Stimulated activated CD4-positive, alpha-beta T cell treated with anti-CD3 and anti-CD28 coated beads, Interleukin-4, amount 100 ng/mL, for 4 hours (primary cell): ENCODE measurements at regions not wholly inside any gene's neighbourhood (a gene's known extent, or its start where the extent isn't known, plus 50 kb on each side); places are given as distances from the start of the nearest gene placed in this dataset.

ENCODE experiments used
- DNase-seq, 2 experiments: peaks; one replicate each; pipeline ENCODE4 v3.0.0-alpha.2; 2020

DNA sequence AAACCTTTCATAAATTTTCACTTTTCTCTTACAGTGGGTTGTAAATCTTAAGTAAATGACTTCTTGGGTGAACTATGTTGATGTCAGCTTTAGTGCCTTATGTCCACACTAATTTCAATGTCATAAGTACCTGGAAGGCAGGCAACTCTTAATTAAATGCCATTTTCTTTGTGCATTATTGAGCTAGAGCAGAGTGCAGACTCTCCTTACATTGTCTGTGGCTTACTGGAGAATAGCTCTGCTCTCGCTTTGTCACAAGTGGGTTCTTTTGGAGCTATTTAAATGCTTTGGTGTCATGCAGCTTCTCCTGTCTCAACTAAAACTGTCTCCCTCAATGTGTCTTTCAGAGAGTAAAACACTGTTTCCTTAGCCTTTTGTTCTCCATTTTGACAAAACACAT, 411.6 kb downstream of the STIM2 start:
- no peak for DNase-seq

DNA sequence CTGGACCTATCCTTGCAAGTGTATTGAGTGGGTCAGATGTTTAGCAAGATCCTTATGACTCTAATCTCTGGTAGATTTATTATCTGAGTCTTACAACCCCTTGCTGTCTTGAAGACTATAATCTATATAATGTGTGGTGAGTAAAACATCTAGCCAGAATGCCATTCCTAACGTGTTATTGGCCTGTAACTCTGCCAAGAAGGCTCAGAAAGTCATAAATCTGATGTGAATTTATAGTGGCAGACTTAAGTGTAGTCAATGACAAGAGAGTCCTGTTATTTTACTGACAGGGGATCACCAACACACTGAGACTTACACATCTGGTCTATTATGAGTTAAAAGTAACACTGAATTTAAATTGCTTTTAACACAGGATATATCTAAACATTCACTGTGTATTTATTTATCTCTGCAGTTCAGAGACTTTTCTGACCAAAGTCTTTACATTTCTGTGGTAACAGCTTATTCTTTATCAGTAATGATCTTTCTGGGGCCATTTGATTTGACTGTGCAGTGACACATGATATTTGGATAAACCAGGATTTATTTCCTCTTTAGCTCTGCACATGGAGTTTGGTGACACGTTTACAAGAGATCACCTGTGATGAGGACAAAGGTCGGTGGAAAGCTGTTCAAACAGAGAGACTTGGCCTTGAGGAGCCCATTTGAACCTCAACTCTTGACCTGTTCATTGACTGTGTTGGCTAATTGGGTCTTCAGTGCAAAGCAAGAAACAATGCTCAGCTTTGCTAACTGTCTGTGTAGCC, 415.8 kb downstream of the STIM2 start:
- DNase-seq, result no peak

DNA sequence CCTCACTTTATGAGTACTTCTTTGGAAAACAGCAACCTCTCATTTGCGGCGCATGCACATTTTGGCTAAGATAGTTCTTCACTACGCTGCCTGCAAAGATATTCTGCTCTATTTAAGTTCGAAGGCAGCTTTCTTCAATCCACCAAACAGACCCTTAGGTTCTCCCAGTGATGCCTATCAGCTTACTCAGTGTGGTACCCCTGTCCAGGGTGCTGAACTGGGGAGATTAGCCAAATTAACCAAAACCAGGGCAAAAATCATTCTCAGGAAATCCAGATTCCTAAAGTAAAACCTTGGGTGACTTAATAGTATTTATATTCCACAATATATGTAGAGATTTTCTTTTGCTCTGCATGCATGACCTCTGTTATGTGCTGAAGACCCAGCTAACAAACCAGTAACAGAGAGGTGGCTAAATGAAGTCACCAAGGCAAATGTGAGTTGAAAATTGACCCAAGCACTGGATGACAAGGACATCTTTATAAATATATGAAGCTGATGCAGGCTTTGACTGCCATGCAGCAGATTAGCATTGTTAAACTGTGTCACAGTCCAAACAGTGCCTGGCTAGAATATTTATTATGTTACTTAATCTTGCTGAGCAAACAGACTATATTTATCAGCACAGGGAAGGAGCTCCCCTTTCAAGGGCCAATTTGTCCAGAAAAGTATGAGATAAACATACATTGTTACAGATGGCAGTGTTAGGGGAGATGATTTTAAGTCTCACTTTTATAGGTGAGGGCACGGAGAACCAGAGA, 418.2 kb downstream of the STIM2 start:
- no peak for DNase-seq

DNA sequence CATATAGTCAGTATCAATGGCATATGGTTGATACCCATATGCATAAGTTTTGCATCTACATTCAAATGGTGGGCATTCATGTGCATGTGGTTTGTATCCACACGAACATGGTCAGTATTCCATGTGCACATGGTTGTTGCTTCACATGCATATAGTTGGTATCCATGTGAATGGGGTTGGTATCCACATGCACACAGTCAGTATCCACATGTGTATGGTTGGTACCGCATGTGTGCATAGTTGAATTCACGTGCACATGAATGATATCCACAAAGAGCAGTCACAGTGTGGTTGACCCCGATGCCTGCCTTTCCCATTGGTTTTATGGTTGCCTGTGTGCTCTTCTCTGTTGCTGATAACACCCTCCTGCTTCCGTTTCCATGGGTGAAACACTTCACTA, 427.9 kb downstream of the STIM2 start:
- DNase-seq, result no peak

DNA sequence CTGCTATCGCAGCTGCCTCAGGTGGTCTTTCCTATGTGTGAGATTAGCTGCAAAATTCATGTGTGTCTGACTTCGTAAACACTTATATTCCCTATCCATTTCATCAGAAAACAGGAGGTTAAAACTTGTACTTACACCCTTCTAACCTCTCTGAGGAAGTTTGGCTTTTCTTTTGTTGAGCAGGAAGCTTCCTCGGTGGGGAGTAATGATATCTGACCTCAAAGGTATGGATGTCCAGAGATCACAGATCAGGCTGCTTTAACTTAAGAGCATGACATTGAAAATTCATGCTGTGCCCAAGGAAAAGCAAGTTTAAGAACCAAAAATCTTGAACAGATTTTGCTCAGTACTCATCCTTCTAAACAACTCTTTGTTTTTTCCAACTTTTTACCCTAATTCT, 429.1 kb downstream of the STIM2 start:
- DNase-seq, result no peak

DNA sequence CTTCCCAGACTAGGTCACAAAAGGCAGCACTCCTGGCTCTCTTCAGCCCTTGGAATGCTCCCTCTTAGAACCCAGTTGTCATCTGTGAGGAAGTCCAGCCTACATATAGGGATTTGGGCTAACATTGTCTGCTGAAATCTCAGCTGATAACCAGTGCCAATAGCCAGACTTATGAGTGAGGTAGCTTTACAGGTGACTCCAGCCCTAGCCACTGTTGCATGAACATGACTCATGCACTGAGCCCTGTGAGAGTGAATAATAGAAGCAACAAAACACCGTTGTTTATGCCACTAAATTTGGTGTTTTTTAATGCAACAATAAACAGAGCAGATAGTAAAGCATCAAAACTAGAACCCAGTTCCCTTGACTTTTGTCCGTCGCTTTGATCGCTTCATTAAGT, 433.2 kb downstream of the STIM2 start:
- DNase-seq, result no peak

DNA sequence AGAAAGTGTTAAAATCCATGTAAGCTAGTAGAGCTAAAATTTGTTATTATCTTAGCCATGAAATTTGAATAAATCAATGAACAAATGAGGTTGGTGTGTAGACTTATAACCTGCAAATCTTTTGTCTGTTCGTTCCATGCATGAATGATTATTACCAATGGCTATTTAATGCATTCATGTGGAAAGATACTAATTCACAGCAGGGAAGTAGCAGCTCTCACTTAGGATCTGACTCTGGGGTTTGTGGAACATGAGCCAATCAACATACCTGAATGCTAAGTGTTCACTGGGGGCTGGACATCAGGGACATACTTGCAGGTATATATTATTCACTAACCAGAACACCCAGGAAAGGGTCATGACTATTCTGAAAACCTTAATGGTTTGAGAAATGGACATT, 444.1 kb downstream of the STIM2 start:
- no peak for DNase-seq

DNA sequence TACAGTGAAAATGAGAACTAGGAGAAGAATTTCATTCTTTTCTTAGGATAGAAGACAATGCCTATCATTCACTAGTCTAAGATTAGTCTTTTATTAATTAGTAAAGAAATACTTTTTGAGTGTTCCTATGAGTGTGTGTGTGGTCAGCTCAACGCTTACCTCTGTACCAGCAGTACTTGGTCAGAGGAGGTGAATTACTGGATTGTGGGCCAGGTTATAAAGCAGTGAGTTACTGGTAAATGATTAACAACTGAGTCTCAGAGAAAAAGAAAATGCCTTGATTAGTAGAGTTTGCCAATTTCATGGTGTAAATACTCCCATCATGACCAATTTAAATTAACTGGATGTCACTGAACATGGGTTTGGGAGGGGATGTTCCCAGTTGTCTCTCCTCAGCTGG, 444.6 kb downstream of the STIM2 start:
- no peak for DNase-seq

DNA sequence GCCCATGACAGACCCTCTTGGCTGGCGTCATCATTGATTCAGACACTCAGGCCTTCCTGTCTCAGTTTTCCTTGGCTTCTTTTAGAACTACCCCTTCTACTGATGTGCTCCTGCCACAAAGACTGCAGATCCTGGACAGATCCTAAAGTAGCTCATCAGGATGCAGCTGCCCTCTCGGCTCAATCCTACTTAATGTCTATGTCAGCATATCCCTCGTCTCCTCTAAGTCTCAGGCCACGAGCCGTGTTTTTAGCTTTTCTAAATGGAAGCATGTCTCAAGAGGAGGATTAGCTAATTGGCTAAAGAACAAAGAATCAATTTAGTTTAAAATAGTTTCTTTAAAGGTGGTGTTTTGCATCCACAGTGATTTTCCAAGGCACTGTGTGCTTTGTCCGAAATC, 447.7 kb downstream of the STIM2 start:
- no peak for DNase-seq

DNA sequence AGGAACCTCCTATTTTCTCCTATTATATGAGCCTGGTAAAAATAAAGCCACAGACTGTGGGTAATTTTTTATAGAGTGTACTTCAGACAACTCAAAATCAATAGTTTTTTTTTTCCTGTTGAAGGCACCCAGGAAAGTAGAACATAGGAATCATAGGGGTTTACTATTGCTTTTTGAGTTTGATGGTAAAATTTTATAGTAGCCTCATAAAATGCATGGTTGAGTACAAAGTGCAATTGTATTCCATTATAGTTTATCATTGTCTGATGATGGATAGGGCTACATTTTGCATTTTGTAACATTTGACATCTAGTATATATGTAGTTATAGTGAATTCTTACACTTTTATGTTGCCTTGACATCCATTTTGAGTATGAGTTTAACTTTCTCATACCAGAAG, 455.0 kb downstream of the STIM2 start:
- DNase-seq, result no peak

DNA sequence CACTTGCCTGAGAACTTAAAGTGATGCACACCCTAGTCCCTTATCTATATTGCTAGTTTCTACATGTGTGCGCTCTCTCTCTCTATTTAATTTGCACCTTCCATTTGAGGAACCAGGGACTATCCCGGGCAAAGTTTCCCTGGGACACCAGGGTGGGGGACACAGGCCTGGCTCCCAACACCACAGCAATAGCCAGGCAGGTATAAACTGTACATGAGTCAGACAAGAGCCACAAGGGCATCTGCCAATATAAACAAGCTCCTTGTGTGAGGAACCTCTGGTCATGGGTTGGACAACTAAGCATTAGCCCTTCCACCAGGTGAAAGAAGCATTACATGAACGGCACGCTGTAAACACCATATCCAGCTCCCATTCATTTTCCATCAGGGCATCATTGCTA, 455.5 kb downstream of the STIM2 start:
- DNase-seq, result no peak

DNA sequence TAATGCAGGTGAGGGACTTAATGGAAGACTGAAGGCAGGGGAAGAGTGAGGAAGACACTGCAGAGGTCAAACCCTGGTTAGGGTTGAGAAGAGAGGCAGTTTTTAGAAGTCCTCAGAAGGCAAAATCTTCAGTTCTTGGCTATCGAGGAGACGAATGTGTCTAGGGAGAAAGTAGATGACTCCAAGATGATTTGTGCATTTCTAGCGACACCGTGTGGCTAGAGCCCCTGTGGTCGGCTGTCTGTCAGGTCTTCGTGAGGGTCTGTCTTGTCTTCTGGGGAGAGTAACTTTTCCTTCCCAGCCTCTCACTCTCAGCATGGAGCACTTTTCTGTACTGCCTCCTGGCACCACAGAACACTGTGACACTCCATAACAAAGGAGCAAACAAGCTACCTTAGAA, 458.1 kb downstream of the STIM2 start:
- no peak for DNase-seq

DNA sequence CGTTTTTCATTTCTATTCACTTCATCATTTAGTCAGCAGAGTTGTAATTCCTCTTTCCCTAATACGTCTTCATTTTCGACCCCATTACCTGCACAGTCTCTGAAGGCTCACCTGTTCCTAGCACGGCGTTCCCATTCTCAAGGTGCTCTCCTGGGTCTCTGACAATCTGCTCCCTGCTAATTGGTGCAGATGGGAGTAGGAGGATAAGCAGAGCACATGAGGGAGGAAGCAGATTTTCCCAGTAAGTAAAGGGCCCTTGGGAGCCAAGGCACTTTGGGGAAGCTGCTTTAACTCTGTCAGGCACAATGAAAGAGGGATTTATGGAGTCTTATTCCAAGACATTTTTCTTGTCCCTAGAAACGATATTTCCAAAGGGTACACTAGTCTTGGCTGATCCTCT, 466.4 kb downstream of the STIM2 start:
- no peak for DNase-seq

DNA sequence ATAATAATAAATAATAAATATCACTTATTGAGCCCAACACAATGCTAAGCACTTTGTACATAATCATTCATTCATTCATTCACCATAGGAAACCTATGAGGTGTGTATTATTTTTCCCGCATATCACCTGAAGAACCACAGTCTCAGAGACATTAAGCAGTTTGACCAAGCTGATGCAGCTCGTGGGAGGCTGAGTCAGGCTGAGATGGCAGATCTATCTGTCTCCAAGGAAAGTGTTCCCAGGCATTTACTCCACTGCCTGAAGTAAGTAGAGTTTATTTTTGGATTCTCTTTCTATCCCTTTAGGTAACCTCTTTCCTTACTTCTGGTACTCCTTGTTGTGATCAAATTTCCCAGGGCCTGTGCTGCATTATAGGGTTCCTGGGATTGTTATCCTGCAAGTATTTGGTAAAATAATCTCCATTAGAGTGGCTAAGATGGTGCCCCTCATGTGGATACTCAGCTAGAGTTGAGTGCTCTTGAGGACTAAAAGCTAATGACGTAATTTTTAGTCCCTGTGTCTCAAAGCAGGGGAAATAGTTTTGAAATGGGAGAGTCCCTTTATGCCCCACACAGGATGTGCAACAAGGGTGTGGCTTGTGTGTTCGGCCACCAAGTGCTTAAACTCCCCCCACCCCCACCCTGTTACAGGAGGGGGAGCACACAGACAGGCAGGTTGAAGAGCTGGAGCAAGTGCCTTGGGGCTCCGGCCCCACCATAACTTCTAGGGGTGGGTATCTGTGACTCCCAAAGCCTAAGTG, 467.0 kb downstream of the STIM2 start:
- no peak for DNase-seq

DNA sequence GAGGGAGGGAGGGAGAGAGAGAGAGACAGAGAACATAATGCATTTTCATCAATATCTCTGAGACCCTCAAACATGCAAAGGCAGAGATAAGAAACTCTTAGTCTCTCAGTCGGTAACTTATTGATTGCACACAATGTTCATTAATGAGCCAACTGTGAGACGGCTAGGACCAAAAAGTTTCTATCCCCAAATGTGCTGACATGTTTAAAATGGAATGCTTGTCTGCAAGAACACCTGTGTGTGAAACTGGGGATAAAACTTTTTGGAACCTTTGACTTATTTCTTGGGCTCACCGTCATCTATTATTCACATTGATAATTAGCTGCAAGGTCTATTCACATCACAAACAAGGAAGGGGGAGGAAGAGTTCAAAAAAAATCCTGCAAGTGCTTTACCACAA, 477.9 kb downstream of the STIM2 start:
- DNase-seq, result no peak

DNA sequence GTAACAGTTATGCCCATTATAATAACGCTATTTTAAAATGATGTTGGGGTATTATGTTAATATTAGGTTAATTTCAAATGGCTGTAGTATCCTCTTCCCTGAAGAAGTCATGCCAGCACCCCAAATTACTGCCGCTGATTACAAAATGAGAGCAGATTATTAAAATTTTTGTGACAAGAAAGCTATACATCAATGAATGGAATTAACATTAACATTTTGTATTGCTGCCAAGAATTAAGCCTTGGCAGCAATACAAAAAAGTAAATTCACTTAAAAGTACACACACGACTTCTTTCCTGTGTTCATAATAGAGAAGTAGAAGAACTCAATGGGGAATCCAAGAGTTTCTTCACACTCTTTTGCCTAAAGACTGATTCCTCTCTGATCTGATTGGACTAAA, 482.8 kb downstream of the STIM2 start:
- no peak for DNase-seq

DNA sequence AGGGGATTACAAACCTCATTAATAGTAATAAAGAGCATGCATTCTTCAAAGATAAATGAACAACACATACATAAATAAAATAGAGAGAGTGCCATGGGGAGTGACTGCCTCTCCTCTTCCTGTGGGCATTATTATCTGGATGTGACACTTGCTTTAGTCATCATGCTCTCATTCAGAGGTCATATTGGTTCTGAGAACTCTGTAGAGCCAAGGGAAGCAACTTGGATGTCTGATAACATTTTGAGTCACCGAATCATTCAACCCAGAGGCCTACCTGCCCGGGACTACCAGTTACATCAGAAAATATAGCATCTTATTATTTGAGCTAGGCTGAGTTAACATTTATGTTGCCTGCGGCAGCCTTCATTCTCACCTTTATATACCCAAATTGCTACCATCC, 489.5 kb downstream of the STIM2 start:
- DNase-seq, result no peak

DNA sequence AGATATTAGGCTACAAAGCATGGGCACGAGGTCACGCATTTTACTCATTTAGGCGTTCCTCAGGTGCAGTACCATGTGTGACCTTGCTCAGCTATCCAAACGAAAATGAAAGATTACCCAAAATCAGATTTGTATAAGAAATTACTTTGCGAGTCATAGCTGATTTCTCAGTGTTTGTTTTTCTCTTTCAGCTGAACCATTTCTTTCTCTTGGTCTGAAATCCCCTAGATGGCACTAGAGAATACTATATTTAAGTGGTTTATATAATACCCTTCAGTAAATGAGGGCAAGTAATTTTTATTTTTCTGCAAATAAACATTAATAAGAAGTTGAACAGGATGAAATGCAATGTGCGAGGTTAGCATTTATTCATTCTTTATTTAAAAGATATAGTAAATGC, 496.6 kb downstream of the STIM2 start:
- DNase-seq, result no peak

DNA sequence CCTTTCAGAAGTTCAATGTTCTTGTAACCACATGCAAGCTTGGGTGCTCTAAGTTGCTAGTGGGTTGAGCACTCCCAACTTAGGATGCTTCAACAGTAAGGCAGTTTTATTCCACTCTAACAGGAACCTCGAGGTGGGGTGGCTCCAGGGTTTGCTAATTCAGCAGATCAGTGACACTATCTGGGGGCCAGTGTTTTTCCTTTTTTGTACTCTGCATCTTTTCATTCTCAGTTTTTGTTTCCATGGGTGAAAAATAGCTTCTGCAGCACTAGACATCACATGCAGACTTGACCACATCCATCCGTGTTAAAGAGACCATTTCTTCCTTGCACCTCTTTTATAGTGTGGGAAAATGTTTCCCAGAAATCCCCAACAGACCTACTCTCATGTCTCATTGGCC, 497.6 kb downstream of the STIM2 start:
- DNase-seq, result no peak

DNA sequence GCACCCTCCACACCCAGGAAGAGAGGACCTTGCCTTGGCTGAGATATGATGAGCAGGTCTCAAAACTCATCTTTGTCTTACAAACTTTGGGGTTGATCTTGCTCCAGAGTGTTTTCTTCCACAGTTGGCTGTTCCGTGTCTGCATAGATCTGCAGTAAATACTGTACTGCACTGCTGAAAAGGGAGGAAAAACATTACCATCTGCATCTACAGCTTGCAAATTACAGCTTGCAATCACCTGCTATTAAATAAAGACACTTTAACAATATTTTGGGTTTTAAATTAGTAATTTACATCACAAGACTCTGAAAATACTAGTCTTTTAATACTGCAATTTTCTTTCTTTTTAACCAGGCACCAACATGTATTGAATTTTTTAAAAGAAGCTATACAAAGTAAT, 499.5 kb downstream of the STIM2 start:
- DNase-seq, result no peak

DNA sequence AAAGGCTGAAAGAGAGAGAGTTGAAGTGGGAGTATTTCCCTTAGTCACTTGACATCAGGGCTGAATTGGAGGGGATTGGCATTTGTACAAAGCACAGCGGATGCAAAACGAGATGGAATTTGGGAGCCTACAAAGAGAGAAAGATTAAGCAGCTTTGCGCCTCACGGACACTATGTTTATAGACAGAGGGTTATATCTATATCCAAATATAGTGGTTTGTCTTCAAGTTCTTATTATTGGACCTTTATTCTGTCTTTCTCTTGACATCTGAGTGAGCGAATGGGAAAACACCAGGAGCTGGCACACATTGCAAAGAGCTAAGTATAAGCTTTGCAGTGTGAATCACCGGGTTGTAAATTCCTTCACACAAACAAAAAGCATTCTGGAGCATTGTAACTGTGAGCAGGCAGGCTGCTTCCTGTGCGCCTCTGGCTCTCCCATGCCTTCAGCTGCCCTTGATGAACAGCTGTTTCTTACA, 500.2 kb downstream of the STIM2 start:
- DNase-seq, result no peak

DNA sequence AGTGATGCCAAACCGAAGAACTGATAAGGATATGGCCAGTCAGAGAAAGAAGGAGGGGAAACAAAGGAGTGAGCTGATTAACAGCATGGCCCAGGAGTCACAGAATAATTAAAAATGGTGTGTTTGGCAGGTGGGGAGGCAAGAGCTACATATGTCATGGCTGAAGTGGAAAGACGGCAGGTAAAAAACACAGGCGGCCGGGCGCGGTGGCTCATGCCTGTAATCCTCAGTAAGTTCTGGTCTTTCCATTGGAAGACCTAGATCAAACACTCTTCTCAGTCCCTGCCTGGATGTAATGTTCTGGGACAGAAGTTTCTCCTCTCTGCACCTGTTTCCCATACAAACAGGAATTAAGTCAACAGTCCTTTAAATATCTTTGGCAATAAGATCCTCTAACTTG, 503.9 kb downstream of the STIM2 start:
- no peak for DNase-seq

DNA sequence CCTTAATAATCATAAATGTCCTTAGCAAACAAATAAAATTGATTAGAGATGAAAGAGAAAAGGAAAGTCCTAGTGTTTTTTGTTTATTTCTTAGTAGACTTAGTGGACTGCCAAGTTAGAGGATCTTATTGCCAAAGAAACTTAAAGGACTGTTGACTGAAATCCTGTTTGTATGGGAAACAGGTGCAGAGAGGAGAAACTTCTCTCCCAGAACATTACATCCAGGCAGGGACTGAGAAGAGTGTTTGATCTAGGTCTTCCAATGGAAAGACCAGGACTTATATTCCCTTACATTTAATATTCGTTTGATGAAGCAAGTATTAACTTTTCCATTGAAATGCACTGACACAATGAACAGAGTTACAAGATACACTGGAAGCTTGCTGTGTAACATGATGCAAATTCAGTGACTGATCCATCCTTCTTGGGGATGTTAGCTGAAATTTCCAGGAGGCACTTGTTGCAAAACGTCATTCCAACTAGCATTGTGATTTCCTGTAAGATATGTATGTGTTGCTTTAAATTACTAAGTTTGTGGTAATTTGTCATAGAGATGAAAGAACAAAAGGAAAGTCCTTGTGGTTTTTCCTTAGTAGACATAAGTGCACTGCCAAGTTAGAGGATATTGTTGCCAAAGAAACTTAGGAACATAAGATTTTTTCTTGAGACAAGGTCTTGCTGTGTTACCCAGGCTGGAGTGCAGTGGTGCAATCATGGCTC, 505.6 kb downstream of the STIM2 start:
- no peak for DNase-seq
